ENCODE measurements at regions not wholly inside any gene's neighbourhood (a gene's known extent, or its start where the extent isn't known, plus 50 kb on each side); places are given as distances from the start of the nearest gene placed in this dataset.

GRCh38 chr4:26024079-26024478 lies 110.1 kb downstream of the SMIM20 start:
- DNase-seq (no peak), ATAC-seq (no peak)
- Histone ChIP-seq H3K36me3 (no peaks in the 10 kb centered on the region), H3K27ac (no peak overlapping the region), H3K9me3 (no peaks in the 10 kb centered on the region), H3K4me1 (peaks cover 0 to 27% (median 17%) of the 10 kb centered on the region in 12 donors), H3K27me3 (peaks cover 0 to 4% (median 0%) of the 10 kb centered on the region in 9 donors), H3K4me3 (no peak overlapping the region)
- 84 to 96% (median 91%) methylated on average over 5 of the region's 5 CpGs for WGBS, 4 donors
- no peak for TF ChIP-seq CTCF (IDR thresholded peaks at IDR 0.05)
- TF ChIP-seq POLR2A (IDR thresholded peaks at IDR 0.05) = no peak
- intact Hi-C loops (cut with DNase I) = loop anchor here in 2 of 10 donors (10.0 kb wide), 2 partner anchors 381 to 391 kb away; no protein-coding TSS in a partner anchor

- Histone ChIP-seq H3K36me3 (no peaks in the 10 kb centered on the region), H3K27me3 (peaks cover 0 to 13% (median 0%) of the 10 kb centered on the region in 9 donors), H3K9me3 (peaks cover 0 to 2% (median 0%) of the 10 kb centered on the region in 12 donors), H3K4me3 (no peak overlapping the region), H3K27ac (no peak overlapping the region), H3K4me1 (peaks cover 0 to 37% (median 10%) of the 10 kb centered on the region in 12 donors)
- DNase-seq (no peak), ATAC-seq (no peak)
- intact Hi-C loops (cut with DNase I) = loop anchor here in 5 of 10 donors (5.0 to 10.0 kb wide), 3 partner anchors 377 to 387 kb away; no protein-coding TSS in a partner anchor
- no peak for TF ChIP-seq POLR2A (IDR thresholded peaks at IDR 0.05)
- TF ChIP-seq CTCF (IDR thresholded peaks at IDR 0.05) = no peak
- WGBS, 4 donors = 89 to 93% (median 92%) methylated on average over 22 of the region's 22 CpGs
Measured at GRCh38 chr4:26028133-26028792, 114.2 kb downstream of the SMIM20 start.

GRCh38 chr4:26028793-26029567 lies 115.0 kb downstream of the SMIM20 start:
- Histone ChIP-seq H3K27me3 (peaks cover 0 to 13% (median 0%) of the 10 kb centered on the region in 9 donors), H3K27ac (peak overlapping the region in 1 of 12 donors; percentile 25), H3K4me3 (peak overlapping the region in 7 of 12 donors; percentile 12 to 35 (median 27)), H3K9me3 (peaks cover 0 to 7% (median 0%) of the 10 kb centered on the region in 12 donors), H3K4me1 (peaks cover 0 to 37% (median 10%) of the 10 kb centered on the region in 12 donors), H3K36me3 (no peaks in the 10 kb centered on the region)
- TF ChIP-seq POLR2A (IDR thresholded peaks at IDR 0.05) (no peak), CTCF (IDR thresholded peaks at IDR 0.05) (peak; percentile 60 to 80 (median 69))
- intact Hi-C loops (cut with DNase I) = loop anchor here in 5 of 10 donors (5.0 to 10.0 kb wide), 3 partner anchors 376 to 386 kb away; no protein-coding TSS in a partner anchor
- ATAC-seq (peak; percentile 30 to 95 (median 94)), DNase-seq (peak; percentile 65 to 89 (median 74))
- WGBS, 4 donors = 11 to 25% (median 16%) methylated on average over 25 to 39 of the region's 39 CpGs

Data from heart left ventricle (tissue), 16 donors.